Upper lobe of left lung (tissue), 6 donors: ENCODE measurements at regions not wholly inside any gene's neighbourhood (a gene's known extent, or its start where the extent isn't known, plus 50 kb on each side); places are given as distances from the start of the nearest gene placed in this dataset.

Experiments
- ATAC-seq, 2 donors: fragments of 200-7000 bp; cut with Tn5 transposase; one replicate each; pipeline ENCODE4 v1.9.1; 2022; ENCODE audit warnings: mild to moderate bottlenecking in 2 of 2, moderate library complexity in 2 of 2; ENCODE audit not compliant: low FRiP score in 2 of 2
- DNase-seq, 2 donors: peaks; one replicate each; pipeline ENCODE4 v3.0.0-alpha.2; 2019 to 2020
- H3K27ac ChIP-seq, 4 donors: fragments of 200-600 bp; sonication (generic); one replicate each; pipeline ENCODE4 v1.5.1; 2016 to 2019
- H3K27me3 ChIP-seq, 4 donors: fragments of 200-600 bp; sonication (generic); one replicate each; pipeline ENCODE4 v1.5.1; 2017 to 2019
- H3K36me3 ChIP-seq, 4 donors: fragments of 200-600 bp; sonication (generic); one replicate each; pipeline ENCODE4 v1.5.1; 2016 to 2019
- H3K4me1 ChIP-seq, 4 donors: fragments of 200-600 bp; sonication (generic); one replicate each; pipeline ENCODE4 v1.5.1; 2018 to 2019
- H3K4me3 ChIP-seq, 4 donors: fragments of 200-600 bp; sonication (generic); one replicate each; pipeline ENCODE4 v1.5.1; 2017 to 2019; ENCODE audit warnings: mild to moderate bottlenecking in 2 of 4, moderate library complexity in 1 of 4
- H3K9me3 ChIP-seq, 4 donors: fragments of 200-600 bp; sonication (generic); one replicate each; pipeline ENCODE4 v1.5.1; 2018 to 2019
- CTCF ChIP-seq, 6 experiments: fragments of 450-650 bp in 4 of 6; fragments of 200-600 bp in 2 of 6; sonication (generic) in 2 of 6; IDR thresholded peaks; one replicate each; pipeline ENCODE4 v1.5.1; 2016 to 2019; ENCODE audit warnings: antibody characterized with exemption in 6 of 6
- EP300 ChIP-seq, 4 donors: sonication (generic); formaldehyde crosslinking; IDR thresholded peaks; one replicate each; pipeline ENCODE4 v1.5.1; 2017; ENCODE audit warnings: antibody characterized with exemption in 4 of 4, control low read depth in 2 of 4
- POLR2A ChIP-seq, 4 donors: fragments of 450-650 bp; IDR thresholded peaks; one replicate each; pipeline ENCODE4 v1.5.1; 2016 to 2017; ENCODE audit warnings: antibody characterized with exemption in 4 of 4, mild to moderate bottlenecking in 2 of 4
- POLR2AphosphoS5 ChIP-seq, 2 donors: sonication (generic); formaldehyde crosslinking; IDR thresholded peaks; one replicate each; pipeline ENCODE4 v1.5.1; 2017; ENCODE audit warnings: antibody characterized with exemption in 2 of 2
- WGBS, 2 donors: methylation state at CpG; one replicate each; pipeline ENCODE4 v1.1.5; 2017 to 2018; 5-methylcytosine and 5-hydroxymethylcytosine counted together
- donor health status: DM: no; HTN: no; CAD: no; lungs with moderate emphysema.
- donor health status: DM: no; HTN: yes; CAD: no; lungs with severe emphysema.

GRCh38 chr5:101976933-101977332 lies 319.2 kb downstream of the SLCO4C1 start:
- Histone ChIP-seq H3K27ac (no peak overlapping the region), H3K4me3 (no peak overlapping the region), H3K9me3 (no peaks in the 10 kb centered on the region), H3K27me3 (no peaks in the 10 kb centered on the region), H3K4me1 (no peaks in the 10 kb centered on the region), H3K36me3 (no peaks in the 10 kb centered on the region)
- DNase-seq (no peak), ATAC-seq (no peak)
- no peak for TF ChIP-seq EP300 (IDR thresholded peaks at IDR 0.05)
- TF ChIP-seq POLR2A (IDR thresholded peaks at IDR 0.05): no peak
- no peak for TF ChIP-seq POLR2AphosphoS5 (IDR thresholded peaks at IDR 0.05)
- no peak for TF ChIP-seq CTCF (IDR thresholded peaks at IDR 0.05)

- 32 to 41% methylated on average over 1 of the region's 1 CpG for WGBS, 2 donors
- ATAC-seq (no peak), DNase-seq (no peak)
- H3K4me1 ChIP-seq: no peaks in the 10 kb centered on the region
- H3K4me3 ChIP-seq: no peak overlapping the region
- no peaks in the 10 kb centered on the region for H3K9me3 ChIP-seq
- TF ChIP-seq POLR2A (IDR thresholded peaks at IDR 0.05) (no peak), EP300 (IDR thresholded peaks at IDR 0.05) (no peak), CTCF (IDR thresholded peaks at IDR 0.05) (no peak), POLR2AphosphoS5 (IDR thresholded peaks at IDR 0.05) (no peak)
- no peaks in the 10 kb centered on the region for H3K36me3 ChIP-seq
- H3K27me3 ChIP-seq: no peaks in the 10 kb centered on the region
- H3K27ac ChIP-seq: no peak overlapping the region
Measured at GRCh38 chr5:101969742-101970141, 326.3 kb downstream of the SLCO4C1 start.

- no peak overlapping the region for H3K4me3 ChIP-seq
- H3K4me1 ChIP-seq: no peaks in the 10 kb centered on the region
- WGBS, 2 donors: 87 to 98% methylated on average over 2 of the region's 2 CpGs
- DNase-seq (no peak), ATAC-seq (no peak)
- no peak overlapping the region for H3K27ac ChIP-seq
- H3K27me3 ChIP-seq: no peaks in the 10 kb centered on the region
- TF ChIP-seq POLR2AphosphoS5 (IDR thresholded peaks at IDR 0.05): no peak
- TF ChIP-seq EP300 (IDR thresholded peaks at IDR 0.05): no peak
- no peak for TF ChIP-seq CTCF (IDR thresholded peaks at IDR 0.05)
- TF ChIP-seq POLR2A (IDR thresholded peaks at IDR 0.05): no peak
- H3K36me3 ChIP-seq: no peaks in the 10 kb centered on the region
- H3K9me3 ChIP-seq: no peaks in the 10 kb centered on the region
Measured at GRCh38 chr5:101966476-101966875, 329.6 kb downstream of the SLCO4C1 start.

GRCh38 chr5:101955891-101956290 lies 340.2 kb downstream of the SLCO4C1 start:
- no peak for TF ChIP-seq CTCF (IDR thresholded peaks at IDR 0.05)
- no peak for TF ChIP-seq POLR2AphosphoS5 (IDR thresholded peaks at IDR 0.05)
- TF ChIP-seq EP300 (IDR thresholded peaks at IDR 0.05): no peak
- no peak for TF ChIP-seq POLR2A (IDR thresholded peaks at IDR 0.05)
- H3K4me3 ChIP-seq: no peak overlapping the region
- no peak for DNase-seq
- no peaks in the 10 kb centered on the region for H3K4me1 ChIP-seq
- H3K9me3 ChIP-seq: no peaks in the 10 kb centered on the region
- H3K27ac ChIP-seq: no peak overlapping the region
- WGBS, 2 donors: 63 to 65% methylated on average over 1 of the region's 1 CpG
- H3K36me3 ChIP-seq: no peaks in the 10 kb centered on the region
- no peaks in the 10 kb centered on the region for H3K27me3 ChIP-seq
- ATAC-seq: no peak

- Histone ChIP-seq H3K27ac (no peak overlapping the region), H3K4me1 (no peaks in the 10 kb centered on the region), H3K9me3 (no peaks in the 10 kb centered on the region), H3K36me3 (no peaks in the 10 kb centered on the region), H3K4me3 (no peak overlapping the region), H3K27me3 (no peaks in the 10 kb centered on the region)
- DNase-seq: no peak
- ATAC-seq: no peak
- TF ChIP-seq CTCF (IDR thresholded peaks at IDR 0.05): no peak
- no peak for TF ChIP-seq POLR2AphosphoS5 (IDR thresholded peaks at IDR 0.05)
- TF ChIP-seq EP300 (IDR thresholded peaks at IDR 0.05): no peak
- no peak for TF ChIP-seq POLR2A (IDR thresholded peaks at IDR 0.05)
Measured at GRCh38 chr5:101950019-101950418, 346.1 kb downstream of the SLCO4C1 start.
